Stomach (tissue), 8 donors: ENCODE measurements at regions not wholly inside any gene's neighbourhood (a gene's known extent, or its start where the extent isn't known, plus 50 kb on each side); places are given as distances from the start of the nearest gene placed in this dataset.

ENCODE experiments used
- DNase-seq, 2 donors: peaks; one replicate each; pipeline versions ENCODE4 v3.0.0 to v3.0.0-alpha.2; 2013 to 2019
- H3K27ac ChIP-seq, 5 donors: fragments of 200-600 bp in 4 of 5; sonication (generic) in 4 of 5; one replicate each; pipeline ENCODE4 v1.5.1; 2013 to 2019; ENCODE audit warnings: mild to moderate bottlenecking in 1 of 5, moderate library complexity in 1 of 5
- H3K27me3 ChIP-seq, 3 donors: fragments of 200-600 bp; sonication (generic); one replicate each; pipeline ENCODE4 v1.5.1; 2017 to 2019; ENCODE audit warnings: mixed run types in 1 of 3
- H3K36me3 ChIP-seq, 4 donors: fragments of 200-600 bp; sonication (generic); 1 replicate in 3 of 4; 2 replicates in 1 of 4; pipeline ENCODE4 v1.5.1; 2016 to 2019
- H3K4me1 ChIP-seq, 4 donors: fragments of 200-600 bp; sonication (generic); one replicate each; pipeline ENCODE4 v1.5.1; 2016 to 2019
- H3K4me3 ChIP-seq, 4 donors: fragments of 200-600 bp; sonication (generic) in 3 of 4; one replicate each; pipeline ENCODE4 v1.5.1; 2016 to 2019; ENCODE audit warnings: mild to moderate bottlenecking in 1 of 4
- H3K9me3 ChIP-seq, 4 donors: fragments of 200-600 bp; sonication (generic); one replicate each; pipeline ENCODE4 v1.5.1; 2016 to 2019
- CTCF ChIP-seq, 7 experiments: fragments of 450-650 bp in 4 of 7; fragments of 200-600 bp in 3 of 7; sonication (generic) in 3 of 7; IDR thresholded peaks; one replicate each; pipeline ENCODE4 v1.5.1; 2016 to 2019; ENCODE audit warnings: antibody characterized with exemption in 7 of 7, control low read depth in 2 of 7, mild to moderate bottlenecking in 1 of 7
- EP300 ChIP-seq: sonication (generic); formaldehyde crosslinking; IDR thresholded peaks from one replicate; pipeline ENCODE4 v1.6.1; 2017; ENCODE audit warnings: antibody characterized with exemption
- POLR2A ChIP-seq, 4 donors: fragments of 450-650 bp; IDR thresholded peaks; one replicate each; pipeline ENCODE4 v1.6.1; 2016; ENCODE audit warnings: antibody characterized with exemption in 4 of 4, control low read depth in 2 of 4, mild to moderate bottlenecking in 1 of 4, moderate library complexity in 1 of 4
- POLR2AphosphoS5 ChIP-seq, 3 donors: sonication (generic); formaldehyde crosslinking; IDR thresholded peaks; one replicate each; pipeline ENCODE4 v1.6.1; 2016; ENCODE audit warnings: antibody characterized with exemption in 3 of 3
- WGBS, 5 donors: extraction: QIAGEN DNeasy Blood & Tissue Kit in 3 of 5; methylation state at CpG; one replicate each; pipeline versions ENCODE4 v1.1.5 to v1.1.7; 2013 to 2018; 5-methylcytosine and 5-hydroxymethylcytosine counted together
- intact Hi-C: fragments of 100-400 bp; cut with DNase I; formaldehyde crosslinking; loops from one replicate; pipeline ENCODE4 v1.15.1; 2023; ENCODE audit warnings: low total_unique reads
- donor health status: healthy with polysubstance abuse.
- donor health status: Bipolar disorder and iron deficiency.
- donor health status: healthy.

GRCh38 chr12:23128462-23128861 is 503.5 kb downstream of the ETNK1 start:
- TF ChIP-seq POLR2AphosphoS5 (IDR thresholded peaks at IDR 0.05) (no peak), POLR2A (IDR thresholded peaks at IDR 0.05) (no peak), CTCF (IDR thresholded peaks at IDR 0.05) (no peak), EP300 (no peak)
- DNase-seq: no peak

GRCh38 chr12:23132357-23132756 is 507.4 kb downstream of the ETNK1 start:
- no peak for DNase-seq
- 90 to 97% (median 93%) methylated on average over 1 of the region's 1 CpG for WGBS, 5 donors
- TF ChIP-seq POLR2A (IDR thresholded peaks at IDR 0.05): no peak
- TF ChIP-seq POLR2AphosphoS5 (IDR thresholded peaks at IDR 0.05): no peak
- no peak for TF ChIP-seq EP300
- TF ChIP-seq CTCF (IDR thresholded peaks at IDR 0.05): no peak
- Histone ChIP-seq H3K4me3 (no peak overlapping the region), H3K4me1 (no peaks in the 10 kb centered on the region), H3K9me3 (no peaks in the 10 kb centered on the region), H3K36me3 (no peaks in the 10 kb centered on the region), H3K27me3 (no peaks in the 10 kb centered on the region), H3K27ac (no peak overlapping the region)
- intact Hi-C loops: no loop called here

More at GRCh38 chr12:23128462-23128861, 503.5 kb downstream of the ETNK1 start:
- no peaks in the 10 kb centered on the region for H3K9me3 ChIP-seq
- whole genome bisulfite sequencing, 5 donors: 59 to 92% (median 83%) methylated on average over 2 of the region's 2 CpGs
- H3K27ac ChIP-seq: no peak overlapping the region
- H3K4me1 ChIP-seq: no peaks in the 10 kb centered on the region
- no peak overlapping the region for H3K4me3 ChIP-seq
- no peaks in the 10 kb centered on the region for H3K36me3 ChIP-seq
- intact Hi-C loops: no loop called here
- no peaks in the 10 kb centered on the region for H3K27me3 ChIP-seq

GRCh38 chr12:23133471-23133870 is 508.5 kb downstream of the ETNK1 start:
- Histone ChIP-seq H3K27ac (no peak overlapping the region), H3K27me3 (no peaks in the 10 kb centered on the region), H3K36me3 (no peaks in the 10 kb centered on the region), H3K4me3 (no peak overlapping the region), H3K9me3 (no peaks in the 10 kb centered on the region), H3K4me1 (no peaks in the 10 kb centered on the region)
- WGBS, 5 donors: 71 to 86% (median 83%) methylated on average over 1 of the region's 1 CpG
- DNase-seq: no peak
- TF ChIP-seq CTCF (IDR thresholded peaks at IDR 0.05) (no peak), POLR2AphosphoS5 (IDR thresholded peaks at IDR 0.05) (no peak), POLR2A (IDR thresholded peaks at IDR 0.05) (no peak), EP300 (no peak)
- intact Hi-C loops: no loop called here

- Histone ChIP-seq H3K36me3 (no peaks in the 10 kb centered on the region), H3K9me3 (no peaks in the 10 kb centered on the region), H3K4me3 (no peak overlapping the region), H3K27ac (no peak overlapping the region), H3K4me1 (no peaks in the 10 kb centered on the region), H3K27me3 (no peaks in the 10 kb centered on the region)
- intact Hi-C loops: no loop called here
- TF ChIP-seq EP300: no peak
- no peak for TF ChIP-seq POLR2A (IDR thresholded peaks at IDR 0.05)
- TF ChIP-seq POLR2AphosphoS5 (IDR thresholded peaks at IDR 0.05): no peak
- no peak for TF ChIP-seq CTCF (IDR thresholded peaks at IDR 0.05)
- DNase-seq: no peak
- 72 to 85% (median 82%) methylated on average over 4 of the region's 4 CpGs for WGBS, 5 donors
Observed at GRCh38 chr12:23139026-23139425, 514.1 kb downstream of the ETNK1 start.
